Right lung (tissue), 2 donors: ENCODE measurements at regions not wholly inside any gene's neighbourhood (a gene's known extent, or its start where the extent isn't known, plus 50 kb on each side); places are given as distances from the start of the nearest gene placed in this dataset.

Experiments
- DNase-seq, 2 donors: peaks; one replicate each; pipeline ENCODE4 v3.0.0-alpha.2; 2013

DNA sequence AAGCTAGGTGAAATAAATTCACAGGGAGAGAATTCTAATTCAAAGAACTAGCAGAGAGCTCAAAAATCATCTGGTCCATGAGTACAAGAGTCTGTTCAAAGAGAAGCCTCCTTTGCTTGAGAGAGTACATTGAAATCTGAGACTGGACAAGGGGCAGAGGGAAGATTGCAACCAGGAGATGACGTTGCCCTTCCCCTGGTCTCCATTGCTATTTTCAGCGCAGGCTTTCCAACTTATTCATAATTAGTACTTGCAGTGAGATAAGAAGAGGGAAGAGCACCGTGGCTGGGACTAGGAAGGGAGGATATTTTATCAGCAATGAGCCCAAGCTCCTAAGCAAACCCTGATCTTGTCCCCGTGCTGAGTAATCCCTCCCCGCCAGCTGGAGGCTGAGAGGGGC lies 251.8 kb upstream of the RORA start:
- DNase-seq: no peak

- DNase-seq: no peak
Observed at GRCh38 chr15:61480295-61480694, 251.2 kb upstream of the RORA start.

DNA sequence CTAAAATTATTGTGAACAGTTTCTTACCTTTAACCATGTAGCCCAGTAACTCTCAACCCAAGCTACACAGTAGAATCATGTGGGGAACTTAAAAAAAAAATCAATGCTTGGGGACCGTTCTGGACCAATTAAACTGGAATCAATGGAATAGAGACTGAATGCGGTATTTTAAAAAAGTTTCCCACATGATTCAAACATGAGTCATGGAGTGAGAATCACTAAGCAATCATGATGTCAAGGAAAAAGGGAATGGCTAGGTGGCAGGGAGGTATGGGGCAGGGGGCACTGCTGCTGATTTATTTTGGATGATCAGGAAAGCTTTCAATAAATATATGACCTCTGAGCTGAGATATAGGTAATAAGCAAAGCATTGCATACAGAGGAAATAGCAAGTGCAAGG lies 250.5 kb upstream of the RORA start:
- no peak for DNase-seq

DNA sequence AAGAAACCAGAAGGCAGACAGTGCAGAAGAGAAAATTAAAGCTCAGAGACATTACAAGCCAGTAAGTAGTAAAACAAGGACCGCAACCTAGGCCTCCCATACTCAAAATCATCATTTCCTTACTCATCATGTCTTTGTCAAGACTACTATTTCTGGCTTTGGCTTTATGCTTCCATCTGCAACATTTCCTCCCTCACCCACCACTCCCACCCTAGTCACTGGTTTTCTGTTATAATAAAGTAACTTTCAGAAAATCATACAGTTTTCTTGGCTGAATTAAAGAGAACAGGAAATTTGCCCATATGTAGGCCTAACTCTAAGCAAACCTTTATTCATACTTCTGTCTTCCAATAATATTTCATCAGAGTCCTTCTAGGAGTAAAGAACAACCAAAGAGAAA lies 247.6 kb upstream of the RORA start:
- DNase-seq: peak; percentile 61 to 67

GRCh38 chr15:61474796-61475195 lies 245.7 kb upstream of the RORA start:
- no peak for DNase-seq

- no peak for DNase-seq
Observed at GRCh38 chr15:61467823-61468222, 238.7 kb upstream of the RORA start.

DNA sequence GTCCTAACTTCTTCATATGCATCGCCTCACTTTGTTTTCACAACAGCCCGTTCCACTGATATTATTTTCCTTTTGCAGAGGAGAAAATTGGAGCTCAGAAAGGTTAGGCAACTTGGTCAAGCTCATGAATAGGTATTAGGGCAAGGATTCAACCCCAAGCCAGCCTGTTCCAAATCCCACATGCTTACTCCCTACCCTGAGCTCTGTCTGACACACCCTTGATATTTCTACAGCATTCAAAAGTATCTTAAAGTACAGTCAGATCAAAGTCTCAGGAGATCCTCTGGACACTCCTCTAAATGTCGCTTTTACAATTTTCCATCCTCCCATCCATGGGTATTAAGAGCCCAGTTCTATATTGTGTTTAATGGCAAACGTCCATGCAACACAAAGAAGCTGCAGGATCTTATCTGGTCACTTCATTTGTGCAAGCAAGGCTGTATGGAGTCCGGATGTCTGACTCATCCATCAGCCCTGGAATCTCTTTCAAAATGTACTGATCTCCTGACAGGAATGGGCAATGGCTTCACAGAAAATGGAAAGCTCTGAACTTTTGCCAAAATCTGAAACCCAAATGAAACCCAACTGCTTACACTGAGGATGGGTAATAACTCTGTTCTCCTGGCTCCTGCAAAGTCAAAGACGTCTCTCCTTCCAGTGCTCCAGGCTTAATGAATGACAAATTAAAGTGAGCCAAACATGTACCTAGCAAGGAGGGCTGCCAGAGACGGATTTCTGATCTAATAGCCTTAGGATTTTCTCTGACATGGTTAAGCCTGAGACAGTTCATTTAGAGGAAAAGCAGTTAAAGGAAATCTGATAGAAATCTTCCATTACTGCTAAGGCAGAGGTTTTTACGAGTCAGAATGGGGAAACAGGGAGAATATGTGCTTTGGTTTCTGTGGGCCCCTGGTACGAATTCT lies 230.9 kb upstream of the RORA start:
- DNase-seq: peak; percentile 59 to 72

GRCh38 chr15:61457050-61457733 lies 228.1 kb upstream of the RORA start:
- no peak for DNase-seq

GRCh38 chr15:61449186-61449702 lies 220.1 kb upstream of the RORA start:
- DNase-seq: no peak

DNA sequence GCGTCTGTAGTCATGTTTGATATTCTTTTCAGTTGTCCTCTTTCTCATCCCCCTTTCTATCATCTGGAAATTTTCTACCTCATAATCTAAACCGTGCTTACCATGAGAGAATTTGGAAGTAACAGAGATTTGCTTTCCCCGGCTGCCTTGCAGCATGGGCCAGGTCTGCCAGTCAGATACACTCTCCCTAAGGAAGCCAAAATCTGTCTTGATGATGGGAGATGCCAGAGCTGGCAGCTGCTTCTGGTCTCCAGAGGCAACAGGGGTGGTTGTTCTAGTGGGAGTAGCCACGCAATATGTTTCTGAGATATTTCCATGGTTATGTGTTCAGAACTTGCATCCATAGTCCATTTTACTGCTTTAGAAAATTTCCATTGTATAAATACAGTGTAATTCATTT lies 218.9 kb upstream of the RORA start:
- no peak for DNase-seq

DNA sequence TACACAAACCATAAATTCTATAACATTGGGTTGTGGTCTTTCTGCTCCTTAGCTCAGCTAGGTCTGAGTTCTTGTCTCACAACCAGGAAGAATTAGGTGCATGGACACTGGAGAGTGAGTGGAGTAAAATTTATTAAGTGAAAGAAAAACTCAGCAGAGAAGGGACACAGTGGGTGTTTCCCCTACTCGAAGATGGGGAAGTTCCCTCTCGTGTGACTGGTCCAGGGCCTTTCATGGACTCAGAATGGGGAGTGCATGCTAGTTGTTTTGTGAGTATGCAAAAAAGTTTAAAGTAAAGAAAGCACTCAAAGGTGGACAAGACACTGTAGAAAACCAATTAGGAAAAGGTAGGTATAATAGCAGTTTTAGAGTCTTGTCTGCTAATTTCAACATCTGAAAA lies 215.5 kb upstream of the RORA start:
- no peak for DNase-seq

DNA sequence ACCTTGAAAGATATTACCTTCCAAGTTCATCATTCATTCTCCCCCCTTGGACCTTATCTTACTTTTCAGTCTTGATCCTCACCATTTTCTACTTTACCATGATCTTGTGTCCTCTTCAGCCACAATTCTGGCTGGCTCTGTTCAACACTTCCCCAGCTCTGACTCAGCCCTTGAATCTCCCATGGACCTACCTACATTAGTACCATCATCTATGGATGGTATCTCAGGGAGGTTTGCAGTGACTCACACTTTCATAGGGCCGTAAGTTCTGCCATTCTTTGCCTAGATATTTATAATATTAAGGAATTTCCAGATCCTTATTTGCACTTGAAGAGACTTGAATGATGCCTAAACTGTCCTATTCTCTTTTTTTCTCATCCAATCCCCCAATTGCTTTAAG lies 213.7 kb upstream of the RORA start:
- DNase-seq: no peak

- DNase-seq: no peak
Observed at GRCh38 chr15:61441891-61442290, 212.8 kb upstream of the RORA start.

DNA sequence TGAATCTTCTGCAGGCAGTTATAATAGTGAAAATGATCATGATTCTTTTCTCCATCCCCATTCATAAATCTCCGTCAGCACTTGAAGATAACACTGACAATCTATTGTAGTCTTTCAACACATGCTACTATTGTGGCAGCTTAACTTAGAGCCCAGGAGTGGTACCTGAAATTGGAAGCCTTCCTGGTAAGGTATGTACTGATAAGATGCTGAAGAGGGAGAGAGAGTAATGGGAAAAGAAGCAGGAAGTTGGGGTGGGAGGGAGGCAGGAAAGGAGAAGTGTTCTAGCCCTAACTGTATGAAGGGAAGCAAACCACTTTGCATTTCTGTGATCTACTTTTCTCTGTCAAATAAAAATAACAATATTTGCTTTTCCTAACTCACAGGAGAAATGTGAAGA lies 197.4 kb upstream of the RORA start:
- DNase-seq: no peak

DNA sequence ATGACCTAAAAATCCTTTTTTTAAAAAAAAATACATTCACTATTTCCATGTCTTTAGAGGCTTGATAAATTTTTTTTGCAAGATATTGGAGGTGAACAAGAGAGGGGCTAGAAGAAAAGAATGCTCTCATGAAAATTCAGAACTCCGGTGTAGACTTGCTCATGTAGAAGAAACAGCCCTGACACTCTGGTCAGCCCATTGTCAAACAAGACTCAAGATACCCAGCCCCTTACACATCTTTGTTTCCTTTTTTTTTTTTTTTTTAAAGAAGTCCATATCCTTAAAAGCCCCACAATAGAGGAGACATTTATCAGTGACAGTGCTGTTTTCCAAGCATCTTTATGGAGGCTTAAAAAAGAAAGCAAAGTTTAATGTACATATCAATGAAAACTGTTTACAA lies 196.8 kb upstream of the RORA start:
- no peak for DNase-seq

- DNase-seq: no peak
Observed at GRCh38 chr15:61422773-61423172, 193.7 kb upstream of the RORA start.

DNA sequence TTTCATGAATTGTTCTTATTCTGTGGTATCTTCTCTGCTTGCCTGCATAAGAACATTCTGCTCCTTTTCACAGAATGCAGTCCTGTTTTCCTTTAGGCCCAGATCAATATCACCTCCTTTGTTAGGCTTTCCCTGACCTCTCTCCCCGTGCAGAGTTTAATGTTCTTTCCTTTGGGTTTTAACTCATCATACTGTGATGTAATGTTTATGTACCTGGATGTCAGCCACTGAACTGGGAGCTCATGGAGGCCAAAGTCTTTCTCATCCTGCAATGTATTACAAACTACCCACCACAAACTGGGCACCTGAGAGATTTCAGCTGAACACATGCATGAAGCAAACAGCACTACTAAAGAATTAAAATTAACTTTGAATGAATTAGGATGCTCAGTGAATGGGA lies 192.8 kb upstream of the RORA start:
- DNase-seq: no peak

DNA sequence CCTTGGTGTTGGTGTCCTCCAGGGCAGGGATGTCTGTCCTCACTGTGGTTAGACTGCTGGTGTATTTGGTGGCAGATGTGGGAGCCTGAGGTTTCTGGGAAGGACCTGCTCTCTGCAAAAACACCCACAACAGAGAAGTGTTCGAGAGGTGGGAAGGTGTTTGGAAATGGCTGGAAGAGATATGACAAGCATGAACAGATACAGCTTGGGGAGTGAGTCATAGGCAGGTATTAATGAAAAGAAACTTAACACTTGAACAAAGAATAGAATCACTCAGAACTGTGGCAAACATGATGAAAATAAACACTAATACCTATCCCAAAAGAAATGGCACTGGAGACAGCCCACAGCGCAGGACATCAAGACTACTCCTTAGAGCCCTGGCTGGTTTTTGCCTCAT lies 192.4 kb upstream of the RORA start:
- DNase-seq: no peak

DNA sequence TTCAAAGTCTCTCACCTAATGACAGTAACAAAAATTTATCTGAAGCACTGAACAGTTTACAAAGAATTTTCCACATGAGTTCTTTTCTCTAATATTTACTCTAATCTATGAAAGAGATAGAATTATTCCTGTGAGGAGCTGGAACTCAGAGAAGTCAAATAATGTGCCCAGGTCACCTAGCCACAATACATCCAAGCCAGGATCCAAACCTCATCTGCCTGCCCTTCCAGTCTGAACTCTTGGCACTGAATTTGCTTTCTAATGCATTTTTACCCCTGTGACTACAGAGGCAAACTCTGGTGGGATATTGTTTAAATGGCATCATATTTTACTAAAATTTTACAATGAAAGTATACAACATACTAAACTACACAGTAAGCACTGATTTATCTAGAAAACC lies 191.4 kb upstream of the RORA start:
- no peak for DNase-seq

DNA sequence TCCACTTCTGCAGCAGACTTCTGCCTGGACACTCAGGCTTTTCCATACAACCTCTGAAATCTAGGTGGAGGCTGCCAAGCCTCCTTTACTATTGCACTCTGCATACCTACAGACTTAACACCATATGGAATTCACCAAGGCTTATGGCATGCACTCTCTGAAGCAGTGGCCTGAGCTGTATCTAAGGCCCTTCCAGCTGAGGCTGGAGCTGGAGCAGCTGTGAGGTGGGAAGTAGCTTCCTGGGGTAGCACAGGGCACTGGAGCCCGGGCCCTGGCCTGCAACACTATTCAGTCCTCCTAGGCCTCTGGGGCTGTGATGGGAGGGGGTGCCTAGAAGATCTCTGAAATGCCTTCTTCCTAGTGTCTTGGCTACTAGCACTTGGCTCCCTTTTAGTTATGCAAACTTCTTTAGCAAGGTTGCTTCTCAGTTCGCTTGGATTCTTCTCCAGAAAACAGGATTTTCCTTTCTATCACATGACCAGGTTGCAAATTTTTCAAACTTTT lies 186.6 kb upstream of the RORA start:
- no peak for DNase-seq

GRCh38 chr15:61411902-61412510 lies 182.9 kb upstream of the RORA start:
- DNase-seq: no peak

- DNase-seq: no peak
Observed at GRCh38 chr15:61410662-61411061, 181.6 kb upstream of the RORA start.

DNA sequence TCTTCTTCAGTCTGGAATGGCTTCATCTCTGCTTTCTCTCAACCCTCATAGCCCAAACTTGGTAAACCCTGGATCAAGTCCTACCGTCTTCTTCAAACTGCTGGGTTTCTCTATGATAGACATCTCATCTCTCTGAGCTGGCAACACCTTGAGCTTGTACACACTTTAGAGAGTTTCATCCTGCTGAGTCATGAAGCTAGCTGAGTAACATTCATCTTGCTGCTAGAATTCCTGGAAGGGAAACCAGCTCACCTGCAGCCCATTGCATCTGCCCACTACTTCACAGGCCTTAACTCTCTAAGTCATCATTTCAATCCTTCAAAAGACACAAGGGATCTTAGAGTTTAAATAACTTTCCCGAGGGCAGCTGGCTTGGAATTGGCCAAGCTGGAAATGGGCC lies 175.5 kb upstream of the RORA start:
- DNase-seq: no peak
